Stimulated activated CD4-positive, alpha-beta T cell treated with anti-CD3 and anti-CD28 coated beads, Interleukin-15, amount 100 ng/mL, for 1 hour (primary cell): ENCODE measurements at regions not wholly inside any gene's neighbourhood (a gene's known extent, or its start where the extent isn't known, plus 50 kb on each side); places are given as distances from the start of the nearest gene placed in this dataset.
"Not testable (repeated sequence)": the region's sequence is repeated elsewhere in the genome, so short reads cannot be mapped to it uniquely, and the experiment has no call there.

Source experiments
- DNase-seq, 2 donors: peaks; one replicate each; pipeline ENCODE4 v3.0.0-alpha.2; 2020; ENCODE audit warnings: low read depth in 1 of 2, low spot score in 1 of 2

- no peak for DNase-seq
Observed at GRCh38 chrX:54615109-54615508, 85.1 kb downstream of the GNL3L start.

DNA sequence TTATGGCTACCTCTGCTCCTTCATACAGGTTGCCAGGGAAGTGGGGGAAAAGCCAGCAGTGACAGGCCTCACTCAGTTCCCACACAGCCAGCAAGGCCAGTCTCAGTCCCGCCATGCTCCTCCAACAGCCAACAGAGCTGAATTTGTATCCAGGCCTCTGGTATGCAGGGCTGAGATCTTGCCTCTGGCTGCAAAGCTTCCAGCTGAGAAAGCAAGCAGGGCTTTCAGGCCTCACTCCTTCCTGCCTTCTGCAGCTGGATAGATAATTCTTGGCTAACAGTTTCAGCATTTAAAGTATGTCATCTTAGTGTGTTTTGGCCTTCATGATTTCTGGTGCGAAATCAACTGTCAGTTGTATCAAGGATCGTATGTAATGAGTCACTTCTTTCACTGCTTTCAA is 103.6 kb downstream of the GNL3L start:
- no peak for DNase-seq

- DNase-seq: no peak
Observed at GRCh38 chrX:54639018-54639345, 109.0 kb downstream of the GNL3L start.

DNA sequence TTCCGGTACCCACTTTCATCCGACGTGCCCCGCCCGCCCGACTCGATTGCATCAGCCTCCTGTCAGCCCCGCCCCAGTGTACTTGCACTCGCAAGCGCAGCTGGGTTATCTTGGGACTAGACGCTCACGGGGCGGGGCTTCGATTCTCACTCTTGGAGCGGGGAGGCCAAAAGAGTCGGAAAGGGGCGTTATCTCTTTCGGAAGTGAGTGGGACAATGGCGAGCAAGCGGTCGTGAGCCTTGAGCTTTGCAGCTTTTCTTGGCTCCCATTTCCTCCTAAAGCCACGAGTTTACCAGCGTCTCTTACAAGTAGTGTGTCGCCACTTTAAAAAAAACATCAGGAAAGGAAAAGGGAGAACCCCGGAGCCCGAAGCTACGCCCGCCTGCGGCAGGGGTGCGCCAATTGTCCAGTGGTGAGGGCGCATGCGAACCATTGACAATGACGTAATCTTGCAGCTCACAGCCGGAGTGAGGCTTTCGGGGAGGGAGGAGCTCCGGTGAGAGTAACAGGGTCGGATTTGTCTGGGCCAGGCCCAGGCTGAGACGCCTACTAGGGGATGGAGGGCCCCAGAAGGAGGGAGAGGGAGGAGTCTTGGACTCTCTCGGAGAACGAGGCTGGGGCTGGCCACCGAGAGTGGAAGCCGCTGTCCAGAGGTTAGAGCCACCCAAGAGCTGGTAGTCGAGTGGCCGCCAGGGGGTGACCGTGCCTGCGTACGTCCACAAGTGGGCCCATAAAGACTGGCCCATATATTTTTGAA is 109.5 kb downstream of the GNL3L start:
- DNase-seq: peak; percentile 78 to 81

- no peak for DNase-seq
Observed at GRCh38 chrX:54640103-54640690, 110.2 kb downstream of the GNL3L start.

DNA sequence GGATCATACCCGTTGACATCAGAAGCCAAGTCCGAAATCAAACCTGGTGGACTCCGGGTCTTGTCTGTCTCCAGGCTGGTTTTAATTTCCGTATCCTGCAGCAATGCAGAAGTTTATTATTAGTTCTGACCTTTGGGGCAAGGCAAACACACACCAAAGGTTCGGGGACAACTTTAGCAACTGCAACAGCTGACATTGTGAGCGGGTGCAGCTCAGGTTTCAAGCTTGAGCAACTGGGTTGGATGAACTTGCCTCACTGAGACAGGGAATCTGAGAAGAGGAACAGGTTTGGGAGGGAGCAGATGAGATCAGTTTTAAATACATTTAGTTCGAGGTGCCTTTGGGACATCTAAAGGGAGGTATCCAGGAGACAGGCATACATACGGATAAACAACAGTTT is 110.7 kb downstream of the GNL3L start:
- no peak for DNase-seq

DNA sequence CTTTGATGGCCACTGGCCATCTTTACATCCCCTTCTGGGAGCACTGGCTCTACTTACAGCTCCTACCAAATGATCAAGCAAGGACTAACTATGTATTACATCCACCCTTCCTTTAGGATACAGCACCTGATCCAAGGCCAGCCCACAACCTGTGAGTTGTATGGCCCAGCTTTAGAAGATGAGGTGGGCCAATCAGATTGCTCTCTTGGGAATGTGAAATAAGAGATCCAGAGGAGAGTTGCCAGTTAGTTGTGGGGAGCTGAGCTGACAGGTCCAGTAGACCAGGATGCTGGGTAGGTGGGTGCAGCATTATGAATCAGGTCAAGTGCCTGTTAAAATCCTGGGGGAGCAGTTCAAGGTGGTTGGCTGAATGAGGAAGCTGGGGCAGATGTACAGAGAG is 111.5 kb downstream of the GNL3L start:
- no peak for DNase-seq

DNA sequence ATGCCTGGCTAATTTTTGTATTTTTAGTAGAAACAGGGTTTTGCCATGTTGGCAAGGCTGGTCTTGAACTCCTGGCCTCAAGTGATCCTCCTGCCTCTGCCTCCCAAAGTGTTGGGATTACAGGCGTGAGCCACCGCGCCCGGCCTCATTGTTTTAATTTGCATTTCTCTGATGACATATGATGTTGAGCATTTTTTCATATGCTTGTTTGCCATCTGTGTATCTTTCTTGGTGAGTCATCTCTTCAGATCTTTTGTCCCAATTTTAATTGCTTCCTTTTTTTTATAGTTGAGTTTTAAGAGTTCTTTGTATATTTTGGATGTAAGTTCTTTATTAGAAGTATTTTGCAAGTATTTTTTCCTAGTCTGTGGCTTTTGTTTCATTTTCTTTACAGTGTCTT is 117.6 kb downstream of the GNL3L start:
- DNase-seq: not testable (repeated sequence)

DNA sequence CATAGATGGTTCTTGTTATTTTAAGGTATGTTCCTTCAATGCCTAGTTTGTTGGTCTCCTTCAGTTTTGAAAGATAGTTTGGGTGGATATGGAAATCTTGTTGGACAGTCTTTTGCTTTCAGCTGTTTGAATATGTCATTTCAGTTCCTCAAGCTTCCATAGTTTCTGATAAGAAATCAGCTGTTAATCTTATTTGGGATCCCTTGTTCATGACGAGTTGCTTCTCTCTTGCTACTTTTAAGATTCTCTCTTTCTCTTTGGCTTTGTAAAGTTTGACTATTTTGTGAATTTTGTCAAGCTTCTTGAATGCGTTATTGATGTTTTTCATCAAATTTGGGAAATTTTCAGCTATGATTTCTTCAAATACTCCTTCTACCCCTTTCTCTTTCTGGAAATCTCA is 129.5 kb downstream of the GNL3L start:
- DNase-seq: no peak

- no peak for DNase-seq
Observed at GRCh38 chrX:54675762-54676161, 122.3 kb downstream of the ITIH6 start.

DNA sequence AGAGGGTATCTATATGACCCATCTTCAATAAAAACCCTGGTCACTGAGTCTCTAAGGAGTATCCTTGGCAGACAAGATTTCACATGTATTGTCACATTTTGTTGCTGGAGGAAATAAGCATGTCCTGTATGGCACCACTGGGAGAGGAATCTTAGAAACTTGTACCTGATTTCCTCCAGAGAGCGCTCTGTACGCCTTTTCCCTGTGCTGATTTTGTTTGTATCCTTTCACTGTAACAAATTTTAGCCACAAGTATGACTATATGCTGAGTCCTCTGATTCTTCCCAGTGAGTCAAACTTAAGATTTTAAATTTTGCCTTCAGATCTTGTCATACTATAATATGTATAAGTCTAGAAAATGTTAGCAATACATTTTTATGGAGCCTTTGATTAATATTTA is 102.8 kb downstream of the ITIH6 start:
- DNase-seq: no peak

DNA sequence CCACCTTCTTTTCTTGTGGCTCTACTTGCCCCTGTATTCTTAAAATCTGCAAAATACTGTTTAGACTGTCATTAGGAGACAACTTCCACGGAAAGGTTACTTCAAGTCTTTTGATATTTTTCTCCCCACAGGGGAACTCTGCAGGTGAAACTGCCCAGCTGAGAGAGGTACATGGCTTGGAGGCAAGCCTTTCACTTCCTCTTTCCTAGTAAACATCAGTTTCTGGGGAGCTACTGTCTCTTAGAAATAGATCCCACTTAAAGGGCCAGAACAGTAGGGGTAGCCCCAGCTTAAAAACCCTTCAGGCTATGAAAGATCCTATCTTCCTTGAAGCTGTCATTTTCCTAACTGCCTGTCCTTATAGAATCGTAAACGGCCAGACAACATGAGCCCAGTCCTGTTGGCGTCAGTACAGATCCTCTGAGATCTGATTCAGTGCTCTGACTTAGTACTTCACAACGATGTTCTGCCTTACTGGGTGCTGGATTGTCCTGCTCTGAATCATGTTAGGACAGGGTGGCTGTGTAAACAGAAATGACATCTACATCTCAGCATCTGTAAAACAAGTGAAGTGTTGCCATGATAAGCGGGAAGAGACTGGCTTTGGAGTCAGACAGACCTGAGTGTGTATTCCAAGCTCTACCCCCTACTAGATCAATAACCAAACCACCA is 102.1 kb downstream of the ITIH6 start:
- no peak for DNase-seq
